ENCODE measurements at regions not wholly inside any gene's neighbourhood (a gene's known extent, or its start where the extent isn't known, plus 50 kb on each side); places are given as distances from the start of the nearest gene placed in this dataset.

- H3K4me3 ChIP-seq, result no peak overlapping the region
- WGBS, 2 donors, result 78 to 83% methylated on average over 8 of the region's 8 CpGs
- no peak for DNase-seq
- H3K4me1 ChIP-seq, result no peaks in the 10 kb centered on the region
- no peaks in the 10 kb centered on the region for H3K36me3 ChIP-seq
- no peaks in the 10 kb centered on the region for H3K9me3 ChIP-seq
- no peaks in the 10 kb centered on the region for H3K27me3 ChIP-seq
- TF ChIP-seq EP300 (IDR thresholded peaks at IDR 0.05), result no peak
- TF ChIP-seq POLR2A (IDR thresholded peaks at IDR 0.05), result no peak
- no peak for TF ChIP-seq POLR2AphosphoS5 (IDR thresholded peaks at IDR 0.05)
- no peak for TF ChIP-seq CTCF (IDR thresholded peaks at IDR 0.05)
- H3K27ac ChIP-seq, result no peak overlapping the region
- no peak for ATAC-seq (ENCODE audit: low FRiP score in 2 of 2)
Measured at GRCh38 chr2:156700681-156701080, 264.5 kb downstream of the GPD2 start.

- 31 to 45% methylated on average over 3 of the region's 3 CpGs for WGBS, 2 donors
- TF ChIP-seq POLR2AphosphoS5 (IDR thresholded peaks at IDR 0.05) (no peak), POLR2A (IDR thresholded peaks at IDR 0.05) (no peak), CTCF (IDR thresholded peaks at IDR 0.05) (no peak), EP300 (IDR thresholded peaks at IDR 0.05) (no peak)
- DNase-seq, result no peak
- ATAC-seq (ENCODE audit: low FRiP score in 2 of 2), result no peak
- H3K27ac ChIP-seq, result no peak overlapping the region
- H3K27me3 ChIP-seq, result no peaks in the 10 kb centered on the region
- no peaks in the 10 kb centered on the region for H3K36me3 ChIP-seq
- no peaks in the 10 kb centered on the region for H3K9me3 ChIP-seq
- no peaks in the 10 kb centered on the region for H3K4me1 ChIP-seq
- no peak overlapping the region for H3K4me3 ChIP-seq
Measured at GRCh38 chr2:156702541-156702940, 266.4 kb downstream of the GPD2 start.

- 62 to 73% methylated on average over 6 of the region's 6 CpGs for WGBS, 2 donors
Measured at GRCh38 chr2:156703642-156704041, 267.5 kb downstream of the GPD2 start.

GRCh38 chr2:156704132-156704531 is 268.0 kb downstream of the GPD2 start:
- H3K4me1 ChIP-seq, result no peaks in the 10 kb centered on the region
- no peaks in the 10 kb centered on the region for H3K9me3 ChIP-seq
- no peak for DNase-seq
- no peaks in the 10 kb centered on the region for H3K27me3 ChIP-seq
- 60 to 66% methylated on average over 3 of the region's 3 CpGs for WGBS, 2 donors
- no peak for ATAC-seq (ENCODE audit: low FRiP score in 2 of 2)
- H3K36me3 ChIP-seq, result no peaks in the 10 kb centered on the region
- no peak overlapping the region for H3K27ac ChIP-seq
- no peak overlapping the region for H3K4me3 ChIP-seq
- TF ChIP-seq EP300 (IDR thresholded peaks at IDR 0.05) (no peak), POLR2AphosphoS5 (IDR thresholded peaks at IDR 0.05) (no peak), CTCF (IDR thresholded peaks at IDR 0.05) (no peak), POLR2A (IDR thresholded peaks at IDR 0.05) (no peak)

More at GRCh38 chr2:156703642-156704041, 267.5 kb downstream of the GPD2 start:
- no peak for DNase-seq
- no peak for ATAC-seq (ENCODE audit: low FRiP score in 2 of 2)
- H3K27me3 ChIP-seq, result no peaks in the 10 kb centered on the region
- no peaks in the 10 kb centered on the region for H3K4me1 ChIP-seq
- H3K4me3 ChIP-seq, result no peak overlapping the region
- no peaks in the 10 kb centered on the region for H3K9me3 ChIP-seq
- TF ChIP-seq EP300 (IDR thresholded peaks at IDR 0.05), result no peak
- no peak for TF ChIP-seq POLR2A (IDR thresholded peaks at IDR 0.05)
- no peak for TF ChIP-seq CTCF (IDR thresholded peaks at IDR 0.05)
- TF ChIP-seq POLR2AphosphoS5 (IDR thresholded peaks at IDR 0.05), result no peak
- H3K27ac ChIP-seq, result peak overlapping the region in 1 of 4 donors; percentile 53
- no peaks in the 10 kb centered on the region for H3K36me3 ChIP-seq

GRCh38 chr2:156704617-156705016 is 268.4 kb downstream of the GPD2 start:
- TF ChIP-seq POLR2A (IDR thresholded peaks at IDR 0.05) (no peak), POLR2AphosphoS5 (IDR thresholded peaks at IDR 0.05) (no peak), EP300 (IDR thresholded peaks at IDR 0.05) (no peak), CTCF (IDR thresholded peaks at IDR 0.05) (no peak)
- Histone ChIP-seq H3K4me3 (no peak overlapping the region), H3K9me3 (no peaks in the 10 kb centered on the region), H3K4me1 (no peaks in the 10 kb centered on the region), H3K27ac (peak overlapping the region in 1 of 4 donors; percentile 22), H3K36me3 (no peaks in the 10 kb centered on the region), H3K27me3 (no peaks in the 10 kb centered on the region)
- 60 to 69% methylated on average over 3 of the region's 3 CpGs for WGBS, 2 donors
- ATAC-seq (ENCODE audit: low FRiP score in 2 of 2) (no peak), DNase-seq (no peak)
